ENCODE measurements at regions not wholly inside any gene's neighbourhood (a gene's known extent, or its start where the extent isn't known, plus 50 kb on each side); places are given as distances from the start of the nearest gene placed in this dataset.

DNA sequence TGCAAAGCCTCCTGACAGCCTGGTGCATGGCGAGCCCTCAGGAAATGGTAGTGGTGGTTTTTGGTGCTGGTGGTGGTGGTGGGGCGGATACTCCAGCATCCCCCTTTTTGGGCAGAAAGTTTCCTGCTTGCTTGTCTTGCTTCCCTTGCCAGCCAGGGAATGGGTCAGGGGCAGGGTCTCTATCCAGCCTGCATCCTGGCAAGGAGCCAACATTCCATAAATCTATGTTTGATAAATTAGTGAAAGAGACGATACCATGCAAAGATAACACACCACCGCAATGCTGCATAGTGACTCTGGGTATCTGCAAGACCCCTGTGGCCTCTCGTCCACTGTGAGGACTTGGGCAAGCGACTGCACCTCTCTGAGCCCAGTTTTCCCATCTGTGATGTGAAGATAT, 246.2 kb downstream of the LRFN2 start:
- DNase-seq (ENCODE audit: low spot score), result no peak

DNA sequence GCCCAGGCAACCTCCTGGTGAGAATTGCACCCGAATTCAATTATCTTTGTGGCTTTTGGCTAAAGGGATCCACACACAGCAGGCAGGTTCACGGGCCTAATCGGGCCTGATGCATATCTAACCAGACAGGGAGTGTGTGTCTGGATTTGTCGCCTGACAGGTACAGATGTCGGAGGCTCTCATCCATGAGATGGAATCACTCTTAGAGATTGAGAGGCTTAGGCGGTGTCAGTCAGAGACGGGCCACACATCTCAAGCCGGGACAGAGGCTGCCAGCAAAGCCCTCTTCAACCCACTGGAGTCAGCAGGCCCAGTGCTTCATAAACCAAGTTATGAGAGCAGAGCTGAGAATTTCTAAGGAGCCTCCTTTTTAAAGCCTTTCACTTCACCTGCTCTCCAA, 247.0 kb downstream of the LRFN2 start:
- no peak for DNase-seq (ENCODE audit: low spot score)

DNA sequence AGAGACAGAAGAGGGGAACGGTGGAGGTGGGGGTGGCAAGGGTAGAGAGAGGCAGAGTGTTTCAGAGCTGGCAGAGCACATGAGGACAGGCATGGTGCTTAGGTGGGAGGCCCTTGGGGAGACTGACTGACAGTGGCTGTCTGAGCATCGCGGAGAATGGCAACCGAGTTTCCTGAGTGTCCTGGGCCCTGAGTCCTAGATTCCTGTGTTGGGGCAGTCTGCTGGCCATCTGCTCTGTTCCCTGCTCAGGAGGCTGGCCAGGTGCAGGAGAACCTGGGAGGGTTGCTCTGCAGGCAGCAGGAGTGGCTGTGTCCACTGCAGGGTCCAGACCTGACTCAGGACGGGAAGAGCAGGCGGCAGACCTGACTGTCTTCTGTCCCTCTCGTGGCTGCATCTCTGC, 248.9 kb downstream of the LRFN2 start:
- no peak for DNase-seq (ENCODE audit: low spot score)

DNA sequence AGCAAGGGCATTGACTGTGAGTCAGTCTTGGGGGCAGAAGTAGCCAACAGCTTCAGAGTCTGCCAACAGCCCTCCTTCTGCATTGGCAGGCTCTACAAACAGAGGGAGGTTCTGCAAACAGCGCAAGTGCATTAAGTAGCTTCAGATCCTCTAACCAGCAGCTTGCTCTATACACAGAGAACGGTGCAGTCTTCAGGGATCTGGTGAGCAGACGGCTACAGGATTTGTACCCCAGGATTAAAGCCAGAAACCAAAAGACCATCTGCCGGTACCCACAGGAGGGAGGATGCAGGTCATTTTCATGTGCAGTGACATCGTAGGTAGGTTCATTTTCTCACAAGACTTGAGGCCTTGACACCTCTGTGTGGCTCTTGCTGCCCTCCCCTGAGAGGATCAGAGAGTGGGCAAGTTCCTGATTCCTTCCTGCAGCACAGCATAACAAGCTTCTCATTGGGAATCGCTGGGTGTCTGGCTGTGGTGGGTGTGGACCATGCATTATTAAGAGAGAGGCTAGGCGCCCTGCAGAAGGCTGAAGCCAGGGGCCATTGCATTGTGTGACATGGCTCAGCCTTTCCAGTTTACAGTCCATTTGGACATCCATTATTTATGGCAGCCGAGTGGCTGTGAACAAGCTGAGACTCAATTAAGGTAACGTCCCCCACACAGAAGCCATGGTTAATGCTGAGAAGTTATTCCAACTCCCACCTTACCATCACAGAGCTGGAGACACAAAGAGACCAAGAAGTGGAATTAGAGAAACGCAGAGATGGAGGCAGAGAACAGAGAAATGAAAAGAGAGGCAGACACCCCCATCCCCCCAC, 250.0 kb downstream of the LRFN2 start:
- no peak for DNase-seq (ENCODE audit: low spot score)

DNA sequence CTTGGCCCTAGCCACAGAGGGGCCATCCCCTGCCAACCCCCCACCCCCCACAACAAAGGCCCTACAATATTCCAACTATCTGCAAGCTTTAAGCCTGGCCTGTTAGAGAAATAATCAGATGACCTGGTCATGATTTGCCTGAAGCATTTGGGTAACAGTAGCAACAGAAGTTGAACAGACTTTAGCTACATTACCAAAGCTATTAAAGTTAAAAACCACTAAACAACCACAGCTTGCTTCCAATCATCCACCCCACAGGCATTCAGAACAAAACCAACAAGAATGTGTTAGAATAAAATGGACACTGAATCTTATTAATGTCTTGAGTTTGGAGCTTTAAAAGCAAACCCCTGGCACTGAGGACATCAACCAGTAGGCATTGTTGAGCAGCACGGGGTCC, 250.9 kb downstream of the LRFN2 start:
- no peak for DNase-seq (ENCODE audit: low spot score)

DNA sequence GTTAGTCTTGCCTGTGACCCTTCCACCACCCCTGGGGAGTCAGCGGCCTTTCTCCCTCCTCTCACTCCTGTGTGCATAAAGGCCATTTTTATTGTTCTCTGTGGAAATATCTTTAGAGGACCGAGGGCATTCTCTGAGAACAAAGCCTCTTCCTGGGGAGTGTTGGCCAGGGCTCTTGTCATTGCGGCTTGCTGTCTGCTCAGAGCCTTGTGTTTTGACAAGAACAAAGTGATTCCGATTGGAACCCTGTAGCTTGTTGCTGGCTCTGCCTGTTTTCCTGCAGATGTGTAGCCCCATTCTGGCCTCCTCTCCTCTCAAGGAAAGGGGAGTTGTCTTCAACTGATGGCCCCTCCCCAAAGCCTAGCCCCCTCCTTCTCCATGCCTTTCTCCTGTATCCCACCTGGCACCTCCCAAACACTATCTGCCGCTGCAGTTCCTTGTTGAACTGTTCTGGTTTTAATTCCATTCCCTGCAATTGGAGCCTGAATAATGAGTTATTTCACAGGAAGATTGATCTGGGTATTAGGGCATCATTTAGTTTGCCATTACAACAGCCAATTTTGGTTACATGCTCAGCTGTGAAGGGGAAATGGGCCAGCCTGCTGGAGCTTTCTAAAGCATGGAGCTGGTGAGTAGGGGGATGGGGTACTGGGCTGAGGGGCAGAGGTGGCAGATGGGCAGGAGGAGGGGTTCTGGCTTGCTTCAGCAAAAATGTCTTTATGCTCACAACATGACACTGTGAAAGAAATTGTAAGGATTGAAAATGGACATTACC, 252.5 kb downstream of the LRFN2 start:
- DNase-seq (ENCODE audit: low spot score), result no peak

GRCh38 chr6:40331545-40331944, 255.6 kb downstream of the LRFN2 start:
- no peak for DNase-seq (ENCODE audit: low spot score)

DNA sequence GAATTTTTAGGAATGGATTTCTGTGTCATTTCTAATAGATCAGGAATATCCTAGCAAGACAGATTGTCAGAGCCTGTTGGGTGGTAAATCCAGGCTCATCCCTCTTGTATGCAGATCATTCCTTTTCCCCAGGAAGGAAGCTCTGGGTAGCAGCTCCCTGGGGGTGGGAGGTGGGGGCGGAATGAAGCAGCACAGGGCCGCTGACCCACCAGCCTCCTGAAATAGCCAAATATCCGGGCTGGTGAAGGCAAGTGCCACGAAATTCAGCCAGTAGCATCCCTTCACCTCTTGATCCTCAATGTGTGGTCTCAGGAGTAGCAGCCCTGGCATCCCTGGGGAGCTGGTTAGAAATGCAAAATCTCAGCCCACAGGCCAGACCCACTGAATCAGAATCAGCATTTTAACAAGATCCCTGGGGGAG, 256.9 kb downstream of the LRFN2 start:
- no peak for DNase-seq (ENCODE audit: low spot score)

- DNase-seq (ENCODE audit: low spot score), result no peak
Observed at GRCh38 chr6:40328986-40329545, 258.1 kb downstream of the LRFN2 start.

- no peak for DNase-seq (ENCODE audit: low spot score)
Observed at GRCh38 chr6:40328386-40328985, 258.7 kb downstream of the LRFN2 start.

GRCh38 chr6:40326714-40327421, 260.3 kb downstream of the LRFN2 start:
- DNase-seq (ENCODE audit: low spot score), result no peak

- DNase-seq (ENCODE audit: low spot score), result no peak
Observed at GRCh38 chr6:40325791-40326190, 261.4 kb downstream of the LRFN2 start.

GRCh38 chr6:40325041-40325440, 262.1 kb downstream of the LRFN2 start:
- DNase-seq (ENCODE audit: low spot score), result no peak

DNA sequence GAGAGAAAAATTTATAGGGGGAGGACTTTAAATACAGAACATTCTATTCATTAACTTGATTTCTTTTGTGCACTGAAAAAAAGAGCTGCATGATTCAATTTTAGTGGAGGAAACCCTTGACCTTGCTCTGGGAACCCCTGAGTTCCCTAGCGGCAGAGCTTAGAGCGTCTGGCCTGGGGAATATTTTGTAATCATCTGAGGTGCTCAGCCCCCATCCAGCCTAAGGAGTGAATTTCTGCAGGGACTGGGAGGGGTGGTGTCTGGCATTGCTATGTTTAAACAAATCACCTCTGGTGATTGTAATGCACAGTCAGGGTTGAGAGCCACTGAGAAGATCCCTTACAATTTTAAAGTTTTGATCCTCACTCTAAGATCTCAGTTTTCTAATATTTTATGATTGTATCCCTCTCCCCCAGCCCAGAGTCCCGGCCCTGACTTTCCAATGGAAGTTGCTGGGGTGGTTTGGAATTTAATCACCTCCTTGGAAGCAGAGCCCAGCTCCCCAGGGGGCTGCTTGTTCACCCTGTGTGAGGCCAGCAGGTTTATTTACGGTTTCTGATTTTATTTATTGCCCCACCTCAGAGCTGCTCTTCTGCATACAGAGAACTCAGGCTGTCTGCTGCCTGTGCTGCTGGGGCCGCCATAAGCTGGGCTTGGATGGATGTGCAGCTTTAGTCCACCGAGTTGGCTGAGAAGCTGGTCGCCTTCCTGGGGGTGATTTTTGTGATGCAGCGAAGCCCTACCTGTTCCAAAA, 263.1 kb downstream of the LRFN2 start:
- DNase-seq (ENCODE audit: low spot score), result no peak

- DNase-seq (ENCODE audit: low spot score), result no peak
Observed at GRCh38 chr6:40322336-40322735, 264.8 kb downstream of the LRFN2 start.

DNA sequence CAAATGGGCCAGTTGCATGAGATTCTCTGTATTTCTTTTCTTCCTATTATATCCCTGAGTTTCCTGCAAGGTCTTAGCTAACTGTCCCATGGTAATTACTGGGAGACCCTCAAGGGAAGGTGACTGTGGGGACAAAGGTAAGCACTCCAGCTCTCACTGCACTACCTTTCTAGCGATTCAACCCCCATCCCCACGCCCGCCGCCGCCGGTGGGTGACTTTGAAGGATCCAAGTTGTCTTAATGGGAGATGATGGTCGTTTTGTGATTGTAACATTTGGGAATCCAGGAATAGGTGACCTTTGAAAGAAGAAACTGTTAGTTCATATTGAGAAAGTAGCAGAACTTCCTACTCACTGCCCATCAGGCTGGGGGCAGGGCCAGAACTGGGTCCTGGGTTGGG, 265.5 kb downstream of the LRFN2 start:
- DNase-seq (ENCODE audit: low spot score), result no peak

GRCh38 chr6:40320947-40321346, 266.2 kb downstream of the LRFN2 start:
- DNase-seq (ENCODE audit: low spot score), result no peak

DNA sequence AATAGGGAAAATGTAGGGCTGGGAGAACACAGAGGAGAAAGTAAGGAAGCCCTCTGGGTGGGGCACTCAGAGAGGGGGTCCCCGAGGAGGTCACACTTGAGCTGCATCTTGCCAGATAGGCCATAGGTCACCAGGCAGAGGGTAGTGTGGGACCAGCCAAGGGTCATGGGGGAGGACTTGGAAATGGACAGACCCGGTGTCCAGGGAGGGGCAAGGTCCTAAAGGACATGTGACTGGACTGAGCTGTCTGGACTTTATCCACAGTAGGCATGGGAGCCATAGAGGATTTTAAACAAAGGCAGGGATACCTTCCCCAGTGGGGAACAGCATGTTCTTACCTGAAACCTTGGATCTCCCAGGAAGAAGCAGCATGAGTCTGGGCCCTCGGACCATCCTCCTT, 266.7 kb downstream of the LRFN2 start:
- no peak for DNase-seq (ENCODE audit: low spot score)

GRCh38 chr6:40319124-40319523, 268.0 kb downstream of the LRFN2 start:
- DNase-seq (ENCODE audit: low spot score), result no peak

- no peak for DNase-seq (ENCODE audit: low spot score)
Observed at GRCh38 chr6:40315060-40315459, 272.1 kb downstream of the LRFN2 start.

- DNase-seq (ENCODE audit: low spot score), result no peak
Observed at GRCh38 chr6:40313582-40313981, 273.6 kb downstream of the LRFN2 start.

All from AG08396 (cell line).